DND-41 (cell line): ENCODE measurements at regions not wholly inside any gene's neighbourhood (a gene's known extent, or its start where the extent isn't known, plus 50 kb on each side); places are given as distances from the start of the nearest gene placed in this dataset.

Experiments
- CTCF ChIP-seq: IDR thresholded peaks from 2 replicates; pipeline ENCODE4 v1.5.1; 2012; ENCODE audit warnings: borderline replicate concordance, low read length, moderate library complexity, mild to moderate bottlenecking; ENCODE audit not compliant: poor library complexity, severe bottlenecking; ENCODE audit errors: extremely low read depth
- EZH2 ChIP-seq: IDR thresholded peaks from 3 replicates; pipeline ENCODE4 v1.6.1; 2012; ENCODE audit warnings: borderline replicate concordance, low read depth, mild to moderate bottlenecking, moderate library complexity, low read length, inconsistent platforms; ENCODE audit not compliant: severe bottlenecking

GRCh38 chrX:25555521-25555920 lies 539.8 kb upstream of the ARX start:
- no peak for TF ChIP-seq CTCF
- no peak for TF ChIP-seq EZH2
